HG02870 (cell line): ENCODE measurements at regions not wholly inside any gene's neighbourhood (a gene's known extent, or its start where the extent isn't known, plus 50 kb on each side); places are given as distances from the start of the nearest gene placed in this dataset.

Experiments used
- ATAC-seq: cut with Tn5 transposase; IDR thresholded peaks from one replicate; pipeline ENCODE4 v1.9.1; 2021; ENCODE audit warnings: mild to moderate bottlenecking, moderate library complexity; ENCODE audit not compliant: unreplicated experiment

- no peak for ATAC-seq
Measured at GRCh38 chr6:79864421-79864820, 82.9 kb downstream of the ELOVL4 start.

- no peak for ATAC-seq
Measured at GRCh38 chr6:79864001-79864400, 83.4 kb downstream of the ELOVL4 start.

- ATAC-seq, result no peak
Measured at GRCh38 chr6:79863566-79863965, 83.8 kb downstream of the ELOVL4 start.

- no peak for ATAC-seq
Measured at GRCh38 chr6:79862711-79863110, 84.6 kb downstream of the ELOVL4 start.

- ATAC-seq, result no peak
Measured at GRCh38 chr6:79862126-79862525, 85.2 kb downstream of the ELOVL4 start.

GRCh38 chr6:79861023-79861422, 86.3 kb downstream of the ELOVL4 start:
- no peak for ATAC-seq

GRCh38 chr6:79847426-79847825, 99.9 kb downstream of the ELOVL4 start:
- no peak for ATAC-seq

- ATAC-seq, result peak; percentile 55
Measured at GRCh38 chr6:79842376-79843040, 104.8 kb downstream of the ELOVL4 start.

GRCh38 chr6:79841577-79842375, 105.6 kb downstream of the ELOVL4 start:
- peak; percentile 32 for ATAC-seq

GRCh38 chr6:79838851-79839250, 108.5 kb downstream of the ELOVL4 start:
- no peak for ATAC-seq

GRCh38 chr6:79833964-79834284, 113.4 kb downstream of the ELOVL4 start:
- no peak for ATAC-seq

GRCh38 chr6:79833264-79833963, 113.9 kb downstream of the ELOVL4 start:
- ATAC-seq, result no peak

GRCh38 chr6:79832723-79833122, 114.6 kb downstream of the ELOVL4 start:
- ATAC-seq, result no peak

- no peak for ATAC-seq
Measured at GRCh38 chr6:79824202-79824601, 123.2 kb downstream of the ELOVL4 start.

- no peak for ATAC-seq
Measured at GRCh38 chr6:79821859-79822258, 125.5 kb downstream of the ELOVL4 start.

GRCh38 chr6:79818471-79818870, 128.9 kb downstream of the ELOVL4 start:
- no peak for ATAC-seq

GRCh38 chr6:79814940-79815339, 132.4 kb downstream of the ELOVL4 start:
- no peak for ATAC-seq

- ATAC-seq, result peak; percentile 95
Measured at GRCh38 chr6:79813854-79814709, 133.3 kb downstream of the ELOVL4 start.

GRCh38 chr6:79813143-79813850, 134.1 kb downstream of the ELOVL4 start:
- ATAC-seq, result no peak

- ATAC-seq, result no peak
Measured at GRCh38 chr6:79812195-79812594, 135.2 kb downstream of the ELOVL4 start.
